ENCODE measurements at regions not wholly inside any gene's neighbourhood (a gene's known extent, or its start where the extent isn't known, plus 50 kb on each side); places are given as distances from the start of the nearest gene placed in this dataset.

- H3K27ac ChIP-seq: no peak overlapping the region
- TF ChIP-seq ZFX (IDR thresholded peaks at IDR 0.05): no peak
- TF ChIP-seq, protein P1, sequence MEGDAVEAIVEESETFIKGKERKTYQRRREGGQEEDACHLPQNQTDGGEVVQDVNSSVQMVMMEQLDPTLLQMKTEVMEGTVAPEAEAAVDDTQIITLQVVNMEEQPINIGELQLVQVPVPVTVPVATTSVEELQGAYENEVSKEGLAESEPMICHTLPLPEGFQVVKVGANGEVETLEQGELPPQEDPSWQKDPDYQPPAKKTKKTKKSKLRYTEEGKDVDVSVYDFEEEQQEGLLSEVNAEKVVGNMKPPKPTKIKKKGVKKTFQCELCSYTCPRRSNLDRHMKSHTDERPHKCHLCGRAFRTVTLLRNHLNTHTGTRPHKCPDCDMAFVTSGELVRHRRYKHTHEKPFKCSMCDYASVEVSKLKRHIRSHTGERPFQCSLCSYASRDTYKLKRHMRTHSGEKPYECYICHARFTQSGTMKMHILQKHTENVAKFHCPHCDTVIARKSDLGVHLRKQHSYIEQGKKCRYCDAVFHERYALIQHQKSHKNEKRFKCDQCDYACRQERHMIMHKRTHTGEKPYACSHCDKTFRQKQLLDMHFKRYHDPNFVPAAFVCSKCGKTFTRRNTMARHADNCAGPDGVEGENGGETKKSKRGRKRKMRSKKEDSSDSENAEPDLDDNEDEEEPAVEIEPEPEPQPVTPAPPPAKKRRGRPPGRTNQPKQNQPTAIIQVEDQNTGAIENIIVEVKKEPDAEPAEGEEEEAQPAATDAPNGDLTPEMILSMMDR (conservative IDR thresholded peaks at IDR 0.05): no peak
Measured at GRCh38 chr10:44178856-44179255, 206.0 kb downstream of the CXCL12 start.

DNA sequence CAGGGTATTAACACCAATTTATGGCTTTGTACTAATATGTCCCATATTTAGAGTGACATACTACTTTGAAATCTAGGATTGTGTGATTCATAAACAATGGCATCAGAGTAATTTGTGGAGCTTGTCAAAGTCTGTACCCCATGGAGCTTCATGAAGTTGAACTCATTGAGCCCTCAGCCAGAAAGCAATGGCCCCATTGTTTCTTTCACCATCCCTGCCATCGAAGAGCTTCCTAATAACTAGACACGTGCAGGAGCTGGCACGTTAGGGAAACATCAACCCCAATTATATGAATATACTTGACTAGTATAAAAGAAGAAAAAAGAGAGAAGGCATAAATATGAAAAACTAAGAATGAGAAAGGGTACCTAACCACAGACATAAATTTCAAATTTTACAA is 206.6 kb downstream of the CXCL12 start:
- no peak overlapping the region for H3K27ac ChIP-seq
- TF ChIP-seq, protein P1 (conservative IDR thresholded peaks at IDR 0.05): no peak
- no peak for TF ChIP-seq ZFX (IDR thresholded peaks at IDR 0.05)

DNA sequence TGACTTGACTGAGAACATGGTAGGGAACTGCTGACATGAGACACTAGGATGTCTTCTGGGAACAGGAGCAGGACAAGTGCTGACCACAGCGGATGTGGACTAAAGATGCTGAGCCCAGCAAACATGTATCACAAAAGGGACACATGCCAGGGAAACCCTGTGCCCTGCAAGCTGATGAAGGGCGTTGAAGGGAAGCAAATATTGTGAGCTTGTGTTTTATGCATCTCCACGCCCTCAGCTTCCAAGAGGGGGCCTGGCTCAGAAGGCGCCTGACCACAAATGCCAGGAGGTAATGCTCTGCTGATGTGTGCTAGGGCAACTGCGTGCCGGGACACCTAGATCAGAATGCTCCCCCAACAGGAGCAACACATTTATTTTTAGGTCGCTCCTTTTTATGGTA is 207.3 kb downstream of the CXCL12 start:
- no peak overlapping the region for H3K27ac ChIP-seq
- TF ChIP-seq, protein P1 (conservative IDR thresholded peaks at IDR 0.05): no peak
- no peak for TF ChIP-seq ZFX (IDR thresholded peaks at IDR 0.05)

DNA sequence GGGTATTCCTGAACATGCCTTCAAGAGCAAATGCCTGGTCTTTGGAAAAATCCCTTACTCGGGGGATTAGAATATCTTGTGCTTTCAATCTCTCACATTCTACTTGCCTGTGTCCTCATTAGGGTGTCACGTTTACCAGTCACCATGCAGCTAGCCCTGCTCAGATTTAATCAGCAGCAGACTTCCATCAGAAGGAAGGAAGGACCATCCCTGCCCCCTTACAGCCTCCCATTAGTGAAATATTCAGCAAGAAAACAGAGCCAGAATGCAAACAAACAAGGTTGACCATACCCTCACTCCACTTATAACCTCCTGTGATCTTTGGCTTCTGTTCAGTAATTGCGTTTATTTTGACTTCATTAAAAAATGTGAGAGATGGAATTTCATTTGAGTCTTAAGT is 208.6 kb downstream of the CXCL12 start:
- H3K27ac ChIP-seq: no peak overlapping the region
- TF ChIP-seq, protein P1 (conservative IDR thresholded peaks at IDR 0.05): no peak
- no peak for TF ChIP-seq ZFX (IDR thresholded peaks at IDR 0.05)

DNA sequence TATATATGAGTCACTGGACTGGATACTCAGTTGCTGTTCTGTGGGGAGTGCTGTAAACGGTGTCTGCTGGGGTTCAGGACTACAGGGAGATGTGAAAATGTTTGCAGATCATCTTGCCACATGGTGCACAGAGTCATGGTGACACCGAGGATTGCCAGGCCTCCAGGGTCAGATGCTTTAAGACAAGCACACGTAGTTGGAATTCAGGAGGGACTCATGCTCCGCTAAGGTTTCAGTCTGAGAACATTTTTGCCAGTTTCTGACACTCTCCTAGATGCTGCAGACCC is 211.3 kb downstream of the CXCL12 start:
- no peak for TF ChIP-seq ZFX (IDR thresholded peaks at IDR 0.05)
- TF ChIP-seq, protein P1 (conservative IDR thresholded peaks at IDR 0.05): no peak
- H3K27ac ChIP-seq: no peak overlapping the region

DNA sequence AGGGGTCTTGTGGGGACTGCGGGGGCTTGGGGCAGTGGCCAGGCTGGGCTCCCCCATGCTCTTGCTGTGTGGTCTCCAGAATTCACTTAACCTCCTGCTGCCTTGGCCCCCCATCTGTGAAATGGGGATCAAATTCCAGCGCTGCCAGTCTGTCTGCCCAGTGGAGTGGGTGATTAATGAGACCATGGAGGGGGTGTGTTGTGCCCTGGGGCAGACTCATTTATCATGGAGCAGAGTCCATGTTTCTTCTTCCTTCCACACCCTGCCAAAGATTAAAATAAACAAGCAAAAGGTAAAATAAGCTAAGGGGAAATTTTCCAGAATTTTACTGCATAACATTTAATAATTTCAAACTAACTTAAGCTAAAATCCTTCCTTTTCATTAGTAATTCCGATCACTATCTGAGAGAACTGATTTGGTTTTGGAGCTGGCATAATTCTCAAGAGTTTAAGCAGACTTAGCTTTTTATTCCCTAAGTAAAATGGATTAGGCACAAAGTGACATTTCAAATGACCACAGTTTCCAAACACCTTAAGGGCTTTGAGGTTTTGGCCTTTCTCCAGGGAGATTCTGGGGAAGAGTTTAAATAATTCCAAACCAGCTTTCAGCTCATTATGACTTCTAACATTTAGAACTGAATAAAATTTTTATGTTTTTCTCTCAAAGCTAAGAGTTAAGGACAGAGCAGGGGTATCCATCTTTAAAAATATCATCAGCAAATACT is 211.9 kb downstream of the CXCL12 start:
- TF ChIP-seq ZFX (IDR thresholded peaks at IDR 0.05): no peak
- TF ChIP-seq, protein P1 (conservative IDR thresholded peaks at IDR 0.05): no peak
- no peak overlapping the region for H3K27ac ChIP-seq

DNA sequence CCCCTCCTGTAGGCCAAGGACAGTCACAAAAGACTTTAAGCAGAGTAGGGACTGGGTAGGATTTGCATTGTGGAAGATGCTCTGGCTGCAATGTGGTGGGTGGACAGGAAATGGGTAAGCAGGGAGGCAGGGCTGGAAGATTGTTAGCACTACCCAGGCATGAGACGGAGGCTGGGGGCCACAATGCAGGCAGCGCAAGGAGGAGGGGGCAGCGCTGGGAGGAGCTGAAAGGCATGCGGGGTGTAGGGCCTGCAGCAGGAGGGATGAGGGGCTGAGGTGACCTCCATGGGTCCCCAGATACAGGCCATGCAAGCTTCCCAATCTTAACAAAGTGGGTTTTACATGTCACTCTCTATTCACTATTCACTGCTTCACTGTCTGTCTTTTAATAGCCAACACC is 213.1 kb downstream of the CXCL12 start:
- H3K27ac ChIP-seq: no peak overlapping the region
- no peak for TF ChIP-seq ZFX (IDR thresholded peaks at IDR 0.05)
- TF ChIP-seq, protein P1 (conservative IDR thresholded peaks at IDR 0.05): no peak
